PC-3 (cell line): ENCODE measurements at regions not wholly inside any gene's neighbourhood (a gene's known extent, or its start where the extent isn't known, plus 50 kb on each side); places are given as distances from the start of the nearest gene placed in this dataset.

Experiments used
- EZH2 ChIP-seq: fragments of 300-600 bp; sonication (generic); IDR thresholded peaks from one replicate; pipeline ENCODE4 v1.6.1; 2017; ENCODE audit warnings: antibody characterized with exemption, mild to moderate bottlenecking, low read length; ENCODE audit not compliant: unreplicated experiment
- TF ChIP-seq, protein P1 (sequence below): fragments of 300-600 bp; sonication (generic); conservative IDR thresholded peaks from 2 replicates; pipeline ENCODE4 v1.5.1; 2017; ENCODE audit warnings: antibody characterized with exemption, low read depth, mild to moderate bottlenecking, low read length

DNA sequence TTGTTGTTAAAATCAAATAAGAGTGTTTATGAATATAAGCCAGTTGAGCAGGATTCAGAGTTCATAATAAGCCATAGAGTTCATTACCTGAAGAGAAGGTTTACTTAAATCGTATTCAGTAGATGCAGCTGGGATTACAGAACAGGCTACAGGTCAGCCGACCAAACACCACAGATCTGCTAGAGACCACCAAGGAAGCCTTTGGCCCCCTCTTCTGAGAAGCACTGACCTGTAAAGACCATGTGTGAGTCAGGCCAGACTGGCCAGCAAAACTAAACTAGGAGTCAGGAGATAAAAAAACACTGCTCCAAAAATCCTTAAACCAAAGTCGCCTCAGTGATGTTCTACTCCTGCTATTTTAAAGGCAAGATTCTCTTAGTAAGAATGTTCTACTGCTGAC, 1125.5 kb downstream of the FAT4 start:
- TF ChIP-seq, protein P1, sequence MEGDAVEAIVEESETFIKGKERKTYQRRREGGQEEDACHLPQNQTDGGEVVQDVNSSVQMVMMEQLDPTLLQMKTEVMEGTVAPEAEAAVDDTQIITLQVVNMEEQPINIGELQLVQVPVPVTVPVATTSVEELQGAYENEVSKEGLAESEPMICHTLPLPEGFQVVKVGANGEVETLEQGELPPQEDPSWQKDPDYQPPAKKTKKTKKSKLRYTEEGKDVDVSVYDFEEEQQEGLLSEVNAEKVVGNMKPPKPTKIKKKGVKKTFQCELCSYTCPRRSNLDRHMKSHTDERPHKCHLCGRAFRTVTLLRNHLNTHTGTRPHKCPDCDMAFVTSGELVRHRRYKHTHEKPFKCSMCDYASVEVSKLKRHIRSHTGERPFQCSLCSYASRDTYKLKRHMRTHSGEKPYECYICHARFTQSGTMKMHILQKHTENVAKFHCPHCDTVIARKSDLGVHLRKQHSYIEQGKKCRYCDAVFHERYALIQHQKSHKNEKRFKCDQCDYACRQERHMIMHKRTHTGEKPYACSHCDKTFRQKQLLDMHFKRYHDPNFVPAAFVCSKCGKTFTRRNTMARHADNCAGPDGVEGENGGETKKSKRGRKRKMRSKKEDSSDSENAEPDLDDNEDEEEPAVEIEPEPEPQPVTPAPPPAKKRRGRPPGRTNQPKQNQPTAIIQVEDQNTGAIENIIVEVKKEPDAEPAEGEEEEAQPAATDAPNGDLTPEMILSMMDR: no peak
- no peak for TF ChIP-seq EZH2
